VCaP (cell line): ENCODE measurements at regions not wholly inside any gene's neighbourhood (a gene's known extent, or its start where the extent isn't known, plus 50 kb on each side); places are given as distances from the start of the nearest gene placed in this dataset.

Experiments used
- H3K27ac ChIP-seq: fragments of 450-650 bp; 2 replicates; pipeline ENCODE4 v1.5.1; 2017
- CTCF ChIP-seq: fragments of 450-650 bp; conservative IDR thresholded peaks from 2 replicates; pipeline ENCODE4 v1.5.1; 2017; ENCODE audit warnings: mild to moderate bottlenecking, moderate library complexity

- H3K27ac ChIP-seq = no peak overlapping the region
- TF ChIP-seq CTCF = no peak
Measured at GRCh38 chr12:45553204-45553603, 176.3 kb upstream of the ARID2 start.

- no peak for TF ChIP-seq CTCF
- no peak overlapping the region for H3K27ac ChIP-seq
Measured at GRCh38 chr12:45557016-45557415, 172.5 kb upstream of the ARID2 start.

- no peak for TF ChIP-seq CTCF
- H3K27ac ChIP-seq = no peak overlapping the region
Measured at GRCh38 chr12:45558353-45558752, 171.2 kb upstream of the ARID2 start.

- H3K27ac ChIP-seq = no peak overlapping the region
- no peak for TF ChIP-seq CTCF
Measured at GRCh38 chr12:45559537-45559936, 170.0 kb upstream of the ARID2 start.

- no peak overlapping the region for H3K27ac ChIP-seq
- TF ChIP-seq CTCF = no peak
Measured at GRCh38 chr12:45560689-45561088, 168.8 kb upstream of the ARID2 start.

- H3K27ac ChIP-seq = no peak overlapping the region
- TF ChIP-seq CTCF = no peak
Measured at GRCh38 chr12:45561488-45561887, 168.0 kb upstream of the ARID2 start.

GRCh38 chr12:45565590-45565989, 163.9 kb upstream of the ARID2 start:
- TF ChIP-seq CTCF = no peak
- H3K27ac ChIP-seq = no peak overlapping the region

GRCh38 chr12:45566257-45566656, 163.2 kb upstream of the ARID2 start:
- no peak for TF ChIP-seq CTCF
- no peak overlapping the region for H3K27ac ChIP-seq
